ENCODE measurements at regions not wholly inside any gene's neighbourhood (a gene's known extent, or its start where the extent isn't known, plus 50 kb on each side); places are given as distances from the start of the nearest gene placed in this dataset.

DNA sequence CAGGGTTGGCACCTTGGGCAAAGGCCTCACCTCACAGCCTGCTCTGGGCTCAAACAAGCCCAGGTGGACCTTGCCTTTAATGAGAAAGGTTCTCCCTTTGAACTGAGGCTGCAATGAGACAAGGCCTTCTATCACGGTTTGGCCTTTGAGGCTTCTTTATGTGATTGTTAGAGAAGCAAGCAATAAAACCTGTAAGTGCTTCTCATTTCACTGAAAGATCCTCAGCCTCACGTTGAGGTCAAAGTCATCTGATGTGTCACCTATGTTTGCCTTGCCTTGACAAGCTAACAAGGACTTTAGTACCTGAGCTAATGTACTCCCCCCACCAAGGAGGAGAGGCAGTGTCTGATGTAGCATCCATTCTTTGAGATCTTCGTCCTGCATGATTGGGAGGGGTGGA, 155.9 kb upstream of the RBM19 start:
- DNase-seq (ENCODE audit: low read depth): no peak
- no peaks in the 10 kb centered on the region for H3K27me3 ChIP-seq (ENCODE audit: control insufficient read depth, insufficient read depth, low read length)
- TF ChIP-seq, protein P1, sequence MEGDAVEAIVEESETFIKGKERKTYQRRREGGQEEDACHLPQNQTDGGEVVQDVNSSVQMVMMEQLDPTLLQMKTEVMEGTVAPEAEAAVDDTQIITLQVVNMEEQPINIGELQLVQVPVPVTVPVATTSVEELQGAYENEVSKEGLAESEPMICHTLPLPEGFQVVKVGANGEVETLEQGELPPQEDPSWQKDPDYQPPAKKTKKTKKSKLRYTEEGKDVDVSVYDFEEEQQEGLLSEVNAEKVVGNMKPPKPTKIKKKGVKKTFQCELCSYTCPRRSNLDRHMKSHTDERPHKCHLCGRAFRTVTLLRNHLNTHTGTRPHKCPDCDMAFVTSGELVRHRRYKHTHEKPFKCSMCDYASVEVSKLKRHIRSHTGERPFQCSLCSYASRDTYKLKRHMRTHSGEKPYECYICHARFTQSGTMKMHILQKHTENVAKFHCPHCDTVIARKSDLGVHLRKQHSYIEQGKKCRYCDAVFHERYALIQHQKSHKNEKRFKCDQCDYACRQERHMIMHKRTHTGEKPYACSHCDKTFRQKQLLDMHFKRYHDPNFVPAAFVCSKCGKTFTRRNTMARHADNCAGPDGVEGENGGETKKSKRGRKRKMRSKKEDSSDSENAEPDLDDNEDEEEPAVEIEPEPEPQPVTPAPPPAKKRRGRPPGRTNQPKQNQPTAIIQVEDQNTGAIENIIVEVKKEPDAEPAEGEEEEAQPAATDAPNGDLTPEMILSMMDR (IDR thresholded peaks at IDR 0.05; ENCODE audit: insufficient read depth, low read length, poor library complexity, severe bottlenecking): no peak

GRCh38 chr12:114119316-114119715, 153.2 kb upstream of the RBM19 start:
- Histone ChIP-seq H3K36me3 (ENCODE audit: control insufficient read depth, insufficient read depth, low read length) (no peaks in the 10 kb centered on the region), H3K27me3 (ENCODE audit: control insufficient read depth, insufficient read depth, low read length) (no peaks in the 10 kb centered on the region), H3K4me3 (ENCODE audit: low read depth, low read length) (no peak overlapping the region)
- TF ChIP-seq, protein P1 (IDR thresholded peaks at IDR 0.05; ENCODE audit: insufficient read depth, low read length, poor library complexity, severe bottlenecking): no peak
- no peak for DNase-seq (ENCODE audit: low read depth)

More for the DNA sequence above, 155.9 kb upstream of the RBM19 start:
- Histone ChIP-seq H3K4me3 (ENCODE audit: low read depth, low read length) (no peak overlapping the region), H3K36me3 (ENCODE audit: control insufficient read depth, insufficient read depth, low read length) (no peaks in the 10 kb centered on the region)

DNA sequence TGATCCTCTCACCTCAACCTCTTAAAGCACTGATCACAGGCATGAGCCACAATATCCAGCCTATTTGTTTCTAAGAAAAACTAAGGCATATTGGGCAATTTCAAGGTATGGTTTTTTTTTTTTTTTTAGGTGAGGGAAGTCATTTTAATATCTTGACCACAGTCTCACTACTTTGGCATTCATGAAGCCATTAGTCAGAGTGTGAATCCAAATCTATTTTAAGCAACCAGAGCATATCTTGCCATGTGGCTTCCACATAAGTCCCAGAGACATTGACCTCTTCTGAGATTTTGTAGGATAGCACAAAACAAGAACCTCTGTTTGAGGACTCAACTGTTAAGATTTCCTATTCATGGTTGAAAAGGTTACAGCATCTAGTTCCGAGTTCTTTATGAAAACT, 130.3 kb upstream of the RBM19 start:
- TF ChIP-seq, protein P1 (IDR thresholded peaks at IDR 0.05; ENCODE audit: insufficient read depth, low read length, poor library complexity, severe bottlenecking): no peak
- DNase-seq (ENCODE audit: low read depth): no peak

DNA sequence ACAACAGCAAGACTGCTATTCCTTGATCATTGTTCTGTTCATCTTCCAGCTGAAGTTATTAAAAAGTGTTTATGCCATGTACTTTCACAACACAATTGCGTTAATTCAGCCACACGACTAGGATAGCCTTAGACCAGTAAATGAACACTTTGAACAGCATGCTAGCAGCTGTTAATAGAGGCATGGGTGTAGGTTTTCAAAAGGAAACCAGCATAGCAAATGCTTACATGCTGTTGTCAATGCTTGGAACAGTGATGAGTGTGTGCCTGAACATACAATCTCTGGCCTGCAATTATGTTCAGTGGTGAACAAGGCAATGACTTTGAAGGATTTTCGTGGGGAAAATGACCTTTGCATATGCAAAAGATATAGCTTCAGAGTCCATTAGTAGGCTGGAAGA, 127.4 kb upstream of the RBM19 start:
- TF ChIP-seq, protein P1 (IDR thresholded peaks at IDR 0.05; ENCODE audit: insufficient read depth, low read length, poor library complexity, severe bottlenecking): no peak
- Histone ChIP-seq H3K4me3 (ENCODE audit: low read depth, low read length) (no peak overlapping the region), H3K36me3 (ENCODE audit: control insufficient read depth, insufficient read depth, low read length) (no peaks in the 10 kb centered on the region), H3K27me3 (ENCODE audit: control insufficient read depth, insufficient read depth, low read length) (no peaks in the 10 kb centered on the region)
- no peak for DNase-seq (ENCODE audit: low read depth)

More for the DNA sequence above, 130.3 kb upstream of the RBM19 start:
- H3K36me3 ChIP-seq (ENCODE audit: control insufficient read depth, insufficient read depth, low read length): no peaks in the 10 kb centered on the region
- H3K27me3 ChIP-seq (ENCODE audit: control insufficient read depth, insufficient read depth, low read length): no peaks in the 10 kb centered on the region
- H3K4me3 ChIP-seq (ENCODE audit: low read depth, low read length): no peak overlapping the region

GRCh38 chr12:114092981-114093380, 126.9 kb upstream of the RBM19 start:
- no peak overlapping the region for H3K4me3 ChIP-seq (ENCODE audit: low read depth, low read length)
- H3K27me3 ChIP-seq (ENCODE audit: control insufficient read depth, insufficient read depth, low read length): no peaks in the 10 kb centered on the region
- DNase-seq (ENCODE audit: low read depth): no peak
- H3K36me3 ChIP-seq (ENCODE audit: control insufficient read depth, insufficient read depth, low read length): no peaks in the 10 kb centered on the region
- TF ChIP-seq, protein P1 (IDR thresholded peaks at IDR 0.05; ENCODE audit: insufficient read depth, low read length, poor library complexity, severe bottlenecking): no peak

GRCh38 chr12:114090211-114090610, 124.1 kb upstream of the RBM19 start:
- Histone ChIP-seq H3K27me3 (ENCODE audit: control insufficient read depth, insufficient read depth, low read length) (no peaks in the 10 kb centered on the region), H3K36me3 (ENCODE audit: control insufficient read depth, insufficient read depth, low read length) (no peaks in the 10 kb centered on the region), H3K4me3 (ENCODE audit: low read depth, low read length) (no peak overlapping the region)
- DNase-seq (ENCODE audit: low read depth): no peak
- TF ChIP-seq, protein P1 (IDR thresholded peaks at IDR 0.05; ENCODE audit: insufficient read depth, low read length, poor library complexity, severe bottlenecking): no peak

Measured in kidney epithelial cell (primary cell).